ENCODE measurements at regions not wholly inside any gene's neighbourhood (a gene's known extent, or its start where the extent isn't known, plus 50 kb on each side); places are given as distances from the start of the nearest gene placed in this dataset.

DNA sequence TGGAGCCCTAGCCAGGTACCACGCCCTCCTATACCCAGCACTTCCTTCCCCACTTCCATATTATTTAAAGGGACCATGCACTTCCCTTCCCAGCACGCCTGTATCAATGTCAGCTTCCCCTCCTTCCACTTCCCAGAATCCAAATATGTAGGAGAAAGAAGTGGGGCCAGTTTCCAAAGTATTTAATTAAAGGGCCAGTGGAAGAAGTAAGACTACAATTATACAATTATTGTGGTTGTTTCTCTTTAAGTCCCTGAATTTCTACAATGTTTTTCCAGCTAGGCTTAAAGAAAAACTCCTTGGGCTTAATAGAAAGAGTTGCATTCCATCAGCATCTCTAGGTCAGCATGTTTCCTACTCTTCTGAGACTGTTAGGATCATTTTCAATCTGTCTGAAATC, 515.8 kb downstream of the PREX1 start:
- no peak overlapping the region for H3K4me3 ChIP-seq
- no peak for TF ChIP-seq POLR2A (IDR thresholded peaks at IDR 0.05)
- TF ChIP-seq CTCF (IDR thresholded peaks at IDR 0.05) = no peak
- no peaks in the 10 kb centered on the region for H3K27me3 ChIP-seq
- peaks cover 0 to 5% (median 0%) of the 10 kb centered on the region in 12 donors for H3K4me1 ChIP-seq
- H3K9me3 ChIP-seq = no peaks in the 10 kb centered on the region
- DNase-seq (no peak), ATAC-seq (no peak)
- intact Hi-C loops (cut with DNase I) = no loop called here
- WGBS, 4 donors = 51 to 68% (median 63%) methylated on average over 2 of the region's 2 CpGs
- H3K36me3 ChIP-seq = no peaks in the 10 kb centered on the region
- H3K27ac ChIP-seq = no peak overlapping the region

DNA sequence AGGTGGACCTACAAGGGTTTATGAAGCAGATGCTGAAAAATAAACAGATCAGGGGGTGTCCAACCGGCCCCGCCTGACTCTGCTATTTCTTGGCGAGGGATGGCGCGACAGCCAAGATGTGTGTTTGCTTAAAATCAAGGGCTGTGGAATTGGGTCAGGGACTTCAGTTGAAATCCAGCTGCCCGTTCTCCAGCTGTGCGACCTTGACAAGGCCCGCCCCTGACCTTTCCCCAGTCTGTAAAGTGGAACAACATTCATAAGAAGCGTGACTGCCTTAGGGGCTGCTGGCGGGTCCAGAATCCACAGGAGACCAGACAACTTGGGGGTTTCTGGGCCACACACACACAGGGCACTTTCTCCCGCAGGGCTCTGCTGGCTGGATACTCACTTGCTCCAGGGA, 517.5 kb downstream of the PREX1 start:
- H3K27me3 ChIP-seq = no peaks in the 10 kb centered on the region
- intact Hi-C loops (cut with DNase I) = no loop called here
- H3K27ac ChIP-seq = no peak overlapping the region
- peaks cover 0 to 5% (median 0%) of the 10 kb centered on the region in 12 donors for H3K4me1 ChIP-seq
- TF ChIP-seq POLR2A (IDR thresholded peaks at IDR 0.05) (no peak), CTCF (IDR thresholded peaks at IDR 0.05) (no peak)
- DNase-seq (peak in 2 of 5 donors; percentile 26 to 46), ATAC-seq (peak in 2 of 4 donors; percentile 22 to 50)
- no peaks in the 10 kb centered on the region for H3K36me3 ChIP-seq
- no peaks in the 10 kb centered on the region for H3K9me3 ChIP-seq
- no peak overlapping the region for H3K4me3 ChIP-seq
- WGBS, 4 donors = 66 to 83% (median 74%) methylated on average over 6 to 11 of the region's 11 CpGs

GRCh38 chr20:48309293-48309692, 518.5 kb downstream of the PREX1 start:
- 89 to 95% (median 93%) methylated on average over 5 of the region's 5 CpGs for WGBS, 4 donors
- TF ChIP-seq POLR2A (IDR thresholded peaks at IDR 0.05) (no peak), CTCF (IDR thresholded peaks at IDR 0.05) (no peak)
- no peaks in the 10 kb centered on the region for H3K9me3 ChIP-seq
- ATAC-seq (no peak), DNase-seq (no peak)
- H3K4me1 ChIP-seq = peaks cover 0 to 5% (median 0%) of the 10 kb centered on the region in 12 donors
- no peak overlapping the region for H3K4me3 ChIP-seq
- H3K27me3 ChIP-seq = no peaks in the 10 kb centered on the region
- no peaks in the 10 kb centered on the region for H3K36me3 ChIP-seq
- H3K27ac ChIP-seq = no peak overlapping the region
- intact Hi-C loops (cut with DNase I) = no loop called here

DNA sequence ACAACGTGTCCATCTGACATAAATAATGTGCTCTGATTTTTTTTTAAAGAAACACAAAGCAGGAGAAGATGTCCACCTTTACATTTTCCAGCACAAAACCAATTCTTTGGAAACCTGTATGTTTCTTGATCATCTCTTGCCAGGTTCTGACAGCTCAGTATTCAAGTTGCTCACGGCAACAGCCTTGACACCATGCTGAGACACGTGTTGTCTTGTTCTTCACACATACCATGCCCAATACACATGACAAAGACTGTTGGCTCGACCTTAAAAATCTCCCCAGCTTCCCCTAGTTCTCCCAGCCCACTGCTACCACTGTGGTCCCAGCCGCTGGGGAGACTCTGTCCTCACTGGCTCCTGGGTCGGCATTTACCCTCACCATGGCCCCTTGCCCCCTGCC, 518.9 kb downstream of the PREX1 start:
- Histone ChIP-seq H3K4me1 (peaks cover 0 to 5% (median 0%) of the 10 kb centered on the region in 12 donors), H3K27me3 (no peaks in the 10 kb centered on the region), H3K27ac (no peak overlapping the region), H3K9me3 (no peaks in the 10 kb centered on the region), H3K36me3 (no peaks in the 10 kb centered on the region), H3K4me3 (no peak overlapping the region)
- TF ChIP-seq POLR2A (IDR thresholded peaks at IDR 0.05) (no peak), CTCF (IDR thresholded peaks at IDR 0.05) (no peak)
- 55 to 72% (median 68%) methylated on average over 6 of the region's 6 CpGs for WGBS, 4 donors
- ATAC-seq = no peak
- intact Hi-C loops (cut with DNase I) = no loop called here
- no peak for DNase-seq
